ENCODE measurements at regions not wholly inside any gene's neighbourhood (a gene's known extent, or its start where the extent isn't known, plus 50 kb on each side); places are given as distances from the start of the nearest gene placed in this dataset.
"Not testable (repeated sequence)": the region's sequence is repeated elsewhere in the genome, so short reads cannot be mapped to it uniquely, and the experiment has no call there.

- DNase-seq (ENCODE audit: low spot score), result no peak
Observed at GRCh38 chr1:227508431-227508830, 54.9 kb upstream of the ZNF678 start.

GRCh38 chr1:227506490-227507393, 56.6 kb upstream of the ZNF678 start:
- DNase-seq (ENCODE audit: low spot score), result not testable (repeated sequence)

GRCh38 chr1:227496045-227496444, 67.3 kb upstream of the ZNF678 start:
- DNase-seq (ENCODE audit: low spot score), result not testable (repeated sequence)

GRCh38 chr1:227493863-227494551, 69.3 kb upstream of the ZNF678 start:
- not testable (repeated sequence) for DNase-seq (ENCODE audit: low spot score)

- DNase-seq (ENCODE audit: low spot score), result no peak
Observed at GRCh38 chr1:227490478-227490877, 72.9 kb upstream of the ZNF678 start.

- DNase-seq (ENCODE audit: low spot score), result no peak
Observed at GRCh38 chr1:227490001-227490400, 73.4 kb upstream of the ZNF678 start.

- no peak for DNase-seq (ENCODE audit: low spot score)
Observed at GRCh38 chr1:227489572-227489971, 73.8 kb upstream of the ZNF678 start.

GRCh38 chr1:227487606-227488005, 75.8 kb upstream of the ZNF678 start:
- no peak for DNase-seq (ENCODE audit: low spot score)

GRCh38 chr1:227486559-227486958, 76.8 kb upstream of the ZNF678 start:
- DNase-seq (ENCODE audit: low spot score), result no peak

- no peak for DNase-seq (ENCODE audit: low spot score)
Observed at GRCh38 chr1:227482023-227482299, 81.4 kb upstream of the ZNF678 start.

GRCh38 chr1:227474072-227474471, 89.3 kb upstream of the ZNF678 start:
- DNase-seq (ENCODE audit: low spot score), result not testable (repeated sequence)

- no peak for DNase-seq (ENCODE audit: low spot score)
Observed at GRCh38 chr1:227472772-227473171, 90.6 kb upstream of the ZNF678 start.

GRCh38 chr1:227470688-227471087, 92.7 kb upstream of the ZNF678 start:
- DNase-seq (ENCODE audit: low spot score), result no peak

- no peak for DNase-seq (ENCODE audit: low spot score)
Observed at GRCh38 chr1:227469708-227470107, 93.6 kb upstream of the ZNF678 start.

- no peak for DNase-seq (ENCODE audit: low spot score)
Observed at GRCh38 chr1:227466039-227466645, 97.2 kb upstream of the ZNF678 start.

- no peak for DNase-seq (ENCODE audit: low spot score)
Observed at GRCh38 chr1:227465256-227465655, 98.1 kb upstream of the ZNF678 start.

GRCh38 chr1:227459977-227460376, 103.4 kb upstream of the ZNF678 start:
- DNase-seq (ENCODE audit: low spot score), result no peak

GRCh38 chr1:227459326-227459841, 104.0 kb upstream of the ZNF678 start:
- DNase-seq (ENCODE audit: low spot score), result no peak

- no peak for DNase-seq (ENCODE audit: low spot score)
Observed at GRCh38 chr1:227454686-227455085, 108.7 kb upstream of the ZNF678 start.

- DNase-seq (ENCODE audit: low spot score), result no peak
Observed at GRCh38 chr1:227453631-227454355, 109.6 kb upstream of the ZNF678 start.

- DNase-seq (ENCODE audit: low spot score), result no peak
Observed at GRCh38 chr1:227451954-227452353, 111.4 kb upstream of the ZNF678 start.

GRCh38 chr1:227451057-227451456, 112.3 kb upstream of the ZNF678 start:
- DNase-seq (ENCODE audit: low spot score), result no peak
